ENCODE measurements at regions not wholly inside any gene's neighbourhood (a gene's known extent, or its start where the extent isn't known, plus 50 kb on each side); places are given as distances from the start of the nearest gene placed in this dataset.
A peak's percentile ranks its signal among the peaks of the same experiment; 100 is the strongest.

GRCh38 chr2:19519045-19519444 is 160.6 kb upstream of the OSR1 start:
- no peak for DNase-seq (ENCODE audit: extremely low read depth in 1 of 2, low read depth in 1 of 2)

DNA sequence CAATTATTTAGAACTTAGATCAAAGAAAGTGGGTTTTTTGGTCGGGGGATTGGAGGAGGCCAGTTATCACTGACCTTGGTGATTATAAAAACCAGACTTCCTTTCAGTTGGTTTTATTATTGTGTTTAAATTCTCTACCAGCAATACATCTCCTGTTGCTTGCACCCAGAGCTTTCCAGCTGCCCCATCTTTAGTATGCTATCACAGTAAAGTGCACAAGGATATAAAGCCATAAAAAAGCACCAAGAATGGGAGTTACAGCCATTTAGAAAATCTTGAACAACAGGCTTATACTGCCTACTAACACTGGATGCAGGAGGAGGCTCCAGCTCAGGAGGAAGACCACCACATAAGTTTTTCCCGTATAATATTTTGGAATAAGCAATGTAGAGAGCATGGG is 148.7 kb upstream of the OSR1 start:
- DNase-seq (ENCODE audit: extremely low read depth in 1 of 2, low read depth in 1 of 2): no peak

- no peak for DNase-seq (ENCODE audit: extremely low read depth in 1 of 2, low read depth in 1 of 2)
These were observed 147.0 kb upstream of the OSR1 start for GRCh38 chr2:19505199-19506136.

- DNase-seq (ENCODE audit: extremely low read depth in 1 of 2, low read depth in 1 of 2): no peak
These were observed 146.2 kb upstream of the OSR1 start for GRCh38 chr2:19504400-19505198.

- no peak for DNase-seq (ENCODE audit: extremely low read depth in 1 of 2, low read depth in 1 of 2)
These were observed 145.5 kb upstream of the OSR1 start for GRCh38 chr2:19503915-19504314.

DNA sequence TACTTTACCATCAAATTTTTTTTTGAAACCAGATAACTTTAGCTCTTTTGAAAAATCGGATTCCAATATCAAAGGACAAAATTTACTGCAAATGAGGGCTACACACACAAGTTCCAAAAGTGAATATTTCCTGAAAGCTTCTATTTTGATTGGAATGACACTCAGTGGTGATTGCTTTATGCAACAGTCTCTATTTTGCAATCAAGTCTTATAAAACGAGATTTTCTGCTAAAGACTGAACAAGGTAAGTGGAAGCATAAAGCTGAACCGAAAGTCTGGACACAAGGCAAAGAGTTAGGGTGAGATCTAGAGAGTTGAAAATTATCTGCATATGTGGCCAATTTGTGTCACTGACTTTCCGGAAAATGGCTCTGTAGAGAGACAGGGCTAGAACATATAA is 145.0 kb upstream of the OSR1 start:
- DNase-seq (ENCODE audit: extremely low read depth in 1 of 2, low read depth in 1 of 2): no peak

GRCh38 chr2:19500126-19500525 is 141.7 kb upstream of the OSR1 start:
- no peak for DNase-seq (ENCODE audit: extremely low read depth in 1 of 2, low read depth in 1 of 2)

GRCh38 chr2:19496646-19497045 is 138.2 kb upstream of the OSR1 start:
- DNase-seq (ENCODE audit: extremely low read depth in 1 of 2, low read depth in 1 of 2): no peak

GRCh38 chr2:19494241-19494640 is 135.8 kb upstream of the OSR1 start:
- no peak for DNase-seq (ENCODE audit: extremely low read depth in 1 of 2, low read depth in 1 of 2)

DNA sequence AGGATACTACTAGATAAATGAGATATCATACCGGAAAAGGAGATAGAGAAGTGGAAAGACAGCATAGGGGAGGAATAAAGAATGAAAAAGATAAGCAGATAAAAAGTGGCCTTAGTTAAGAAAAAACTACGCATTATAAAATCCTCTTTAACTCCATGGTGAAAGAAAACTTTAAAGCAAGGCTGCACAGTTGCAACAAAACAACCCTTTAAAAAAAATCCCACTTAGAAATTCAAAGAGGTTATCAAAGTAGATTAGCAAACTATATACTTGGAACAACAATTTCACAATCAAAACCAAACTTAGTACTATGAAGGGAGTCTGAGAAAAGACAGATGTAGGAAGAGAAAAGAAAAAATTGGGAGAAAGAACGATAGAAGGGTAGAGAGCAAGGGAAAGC is 133.4 kb upstream of the OSR1 start:
- no peak for DNase-seq (ENCODE audit: extremely low read depth in 1 of 2, low read depth in 1 of 2)

GRCh38 chr2:19490846-19491435 is 132.5 kb upstream of the OSR1 start:
- DNase-seq (ENCODE audit: extremely low read depth in 1 of 2, low read depth in 1 of 2): no peak

DNA sequence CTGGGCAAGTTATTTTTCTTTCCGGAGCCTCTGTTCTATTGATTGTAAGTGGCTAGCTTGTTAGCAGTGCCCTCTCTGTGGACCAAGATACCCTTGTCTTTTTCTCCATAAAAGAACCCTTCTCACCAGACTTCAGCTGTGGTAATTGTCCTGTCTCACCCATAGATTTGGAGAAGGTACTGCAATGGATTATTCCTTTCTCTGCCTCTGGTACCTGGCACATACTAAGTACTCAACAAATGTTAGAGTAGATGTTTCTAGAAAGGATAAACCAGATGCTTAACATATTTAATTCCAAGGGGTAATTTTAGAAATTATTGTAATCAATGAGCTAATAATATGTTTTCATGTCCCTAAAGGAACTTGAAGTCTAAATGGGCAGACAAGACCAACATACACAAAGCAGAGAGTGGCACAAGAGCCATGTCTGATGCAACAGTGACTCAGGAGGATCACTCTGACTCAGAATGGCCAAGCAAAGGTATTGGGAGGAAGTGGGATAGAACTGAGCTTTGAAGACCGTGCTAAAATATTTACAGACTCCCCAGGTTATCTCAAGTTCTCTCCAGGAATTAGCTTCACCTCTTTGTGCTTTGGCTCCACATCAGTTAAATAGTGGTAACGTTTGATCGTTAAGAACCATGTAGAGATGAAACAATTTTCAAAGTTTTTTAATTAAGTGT is 129.7 kb upstream of the OSR1 start:
- DNase-seq (ENCODE audit: extremely low read depth in 1 of 2, low read depth in 1 of 2): no peak

GRCh38 chr2:19484736-19485135 is 126.3 kb upstream of the OSR1 start:
- no peak for DNase-seq (ENCODE audit: extremely low read depth in 1 of 2, low read depth in 1 of 2)

GRCh38 chr2:19480673-19481072 is 122.2 kb upstream of the OSR1 start:
- DNase-seq (ENCODE audit: extremely low read depth in 1 of 2, low read depth in 1 of 2): no peak

GRCh38 chr2:19479666-19480065 is 121.2 kb upstream of the OSR1 start:
- no peak for DNase-seq (ENCODE audit: extremely low read depth in 1 of 2, low read depth in 1 of 2)

- no peak for DNase-seq (ENCODE audit: extremely low read depth in 1 of 2, low read depth in 1 of 2)
These were observed 120.0 kb upstream of the OSR1 start for GRCh38 chr2:19478409-19478808.

DNA sequence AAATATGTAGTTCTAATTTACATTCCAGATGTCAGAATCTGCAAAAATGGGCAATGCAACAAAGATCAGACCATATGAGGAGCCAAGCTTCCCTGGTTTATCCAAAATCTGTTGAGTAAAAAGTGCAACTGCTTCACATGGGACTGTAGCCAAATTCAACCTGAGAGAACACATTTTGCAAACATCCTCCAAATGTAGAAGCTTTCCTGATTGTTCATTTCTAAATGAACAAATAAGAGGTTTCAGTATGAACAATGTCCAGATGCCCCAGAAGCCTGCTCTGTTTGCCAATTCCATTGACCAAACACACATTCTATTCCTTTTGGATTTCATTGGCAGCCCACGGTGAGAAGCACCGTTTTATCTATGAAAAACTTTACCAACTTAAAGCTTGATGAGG is 117.9 kb upstream of the OSR1 start:
- DNase-seq (ENCODE audit: extremely low read depth in 1 of 2, low read depth in 1 of 2): no peak

- peak in 1 of 2 donors; percentile 14 for DNase-seq (ENCODE audit: extremely low read depth in 1 of 2, low read depth in 1 of 2)
These were observed 115.7 kb upstream of the OSR1 start for GRCh38 chr2:19474128-19474527.

DNA sequence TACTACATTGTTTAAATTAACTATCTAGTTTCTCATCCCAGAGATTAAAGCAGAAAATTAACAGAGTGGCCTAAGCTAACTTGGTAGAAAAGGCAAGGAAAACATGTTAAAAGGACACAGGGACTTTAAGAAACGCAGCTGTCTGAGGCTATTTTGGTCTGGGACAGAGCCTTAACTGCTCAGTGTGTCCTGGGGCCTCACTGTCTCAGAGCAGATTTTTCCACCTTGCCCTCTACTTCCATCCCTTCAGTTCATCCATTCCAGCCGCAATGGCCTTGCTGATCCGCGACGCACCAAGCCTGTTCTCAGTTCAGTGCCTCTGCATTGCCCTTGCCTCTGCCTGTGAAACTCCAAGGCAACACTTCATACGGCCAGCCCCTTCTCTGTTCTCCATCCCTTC is 114.9 kb upstream of the OSR1 start:
- DNase-seq (ENCODE audit: extremely low read depth in 1 of 2, low read depth in 1 of 2): no peak

GRCh38 chr2:19472391-19472978 is 114.1 kb upstream of the OSR1 start:
- no peak for DNase-seq (ENCODE audit: extremely low read depth in 1 of 2, low read depth in 1 of 2)

GRCh38 chr2:19471491-19471890 is 113.1 kb upstream of the OSR1 start:
- no peak for DNase-seq (ENCODE audit: extremely low read depth in 1 of 2, low read depth in 1 of 2)

All from activated CD8-positive, alpha-beta memory T cell treated with anti-CD3 and anti-CD28 coated beads for 1 hour (primary cell).